ENCODE measurements at regions not wholly inside any gene's neighbourhood (a gene's known extent, or its start where the extent isn't known, plus 50 kb on each side); places are given as distances from the start of the nearest gene placed in this dataset.

DNA sequence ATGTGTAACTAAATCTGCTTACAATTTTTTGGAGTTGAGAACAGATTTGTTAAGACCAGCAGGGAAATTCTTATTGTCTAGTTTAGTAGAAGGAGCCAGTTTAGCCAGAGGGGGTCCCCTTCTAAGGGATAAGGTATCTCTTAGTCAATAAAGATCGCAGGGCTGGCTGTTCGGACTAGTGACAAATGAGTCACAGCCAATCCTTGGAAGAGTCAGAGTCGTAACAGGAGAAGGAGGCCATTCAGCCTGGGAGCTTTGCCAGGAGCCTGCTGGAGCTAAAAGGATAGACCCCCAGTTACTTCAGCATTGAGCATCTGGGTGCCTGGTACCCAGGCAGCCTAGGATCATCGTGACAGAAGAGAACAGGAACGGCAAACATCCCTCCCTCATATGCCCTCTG, 191.6 kb upstream of the ARHGAP20 start:
- TF ChIP-seq, protein P1, sequence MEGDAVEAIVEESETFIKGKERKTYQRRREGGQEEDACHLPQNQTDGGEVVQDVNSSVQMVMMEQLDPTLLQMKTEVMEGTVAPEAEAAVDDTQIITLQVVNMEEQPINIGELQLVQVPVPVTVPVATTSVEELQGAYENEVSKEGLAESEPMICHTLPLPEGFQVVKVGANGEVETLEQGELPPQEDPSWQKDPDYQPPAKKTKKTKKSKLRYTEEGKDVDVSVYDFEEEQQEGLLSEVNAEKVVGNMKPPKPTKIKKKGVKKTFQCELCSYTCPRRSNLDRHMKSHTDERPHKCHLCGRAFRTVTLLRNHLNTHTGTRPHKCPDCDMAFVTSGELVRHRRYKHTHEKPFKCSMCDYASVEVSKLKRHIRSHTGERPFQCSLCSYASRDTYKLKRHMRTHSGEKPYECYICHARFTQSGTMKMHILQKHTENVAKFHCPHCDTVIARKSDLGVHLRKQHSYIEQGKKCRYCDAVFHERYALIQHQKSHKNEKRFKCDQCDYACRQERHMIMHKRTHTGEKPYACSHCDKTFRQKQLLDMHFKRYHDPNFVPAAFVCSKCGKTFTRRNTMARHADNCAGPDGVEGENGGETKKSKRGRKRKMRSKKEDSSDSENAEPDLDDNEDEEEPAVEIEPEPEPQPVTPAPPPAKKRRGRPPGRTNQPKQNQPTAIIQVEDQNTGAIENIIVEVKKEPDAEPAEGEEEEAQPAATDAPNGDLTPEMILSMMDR (IDR thresholded peaks at IDR 0.05): no peak

DNA sequence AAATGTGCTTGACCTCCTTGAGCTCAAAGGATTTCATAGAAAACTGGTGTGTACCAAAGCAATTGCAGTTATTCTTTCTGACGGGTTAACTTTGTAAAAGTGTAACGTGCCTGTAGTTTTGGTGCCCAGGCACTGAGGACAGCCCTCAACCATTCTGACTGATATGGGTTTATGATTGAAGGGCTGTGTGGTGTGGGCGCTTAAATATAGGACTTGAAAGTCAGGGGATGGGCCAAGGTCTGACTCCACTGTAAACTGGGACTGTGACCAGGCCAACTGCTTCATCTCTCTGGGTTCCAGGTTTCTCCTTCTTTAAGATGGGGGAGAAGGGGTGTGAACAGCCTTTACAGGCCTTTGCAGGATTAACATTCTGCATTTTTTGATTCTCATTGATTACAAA, 191.1 kb upstream of the ARHGAP20 start:
- TF ChIP-seq, protein P1 (IDR thresholded peaks at IDR 0.05): no peak

DNA sequence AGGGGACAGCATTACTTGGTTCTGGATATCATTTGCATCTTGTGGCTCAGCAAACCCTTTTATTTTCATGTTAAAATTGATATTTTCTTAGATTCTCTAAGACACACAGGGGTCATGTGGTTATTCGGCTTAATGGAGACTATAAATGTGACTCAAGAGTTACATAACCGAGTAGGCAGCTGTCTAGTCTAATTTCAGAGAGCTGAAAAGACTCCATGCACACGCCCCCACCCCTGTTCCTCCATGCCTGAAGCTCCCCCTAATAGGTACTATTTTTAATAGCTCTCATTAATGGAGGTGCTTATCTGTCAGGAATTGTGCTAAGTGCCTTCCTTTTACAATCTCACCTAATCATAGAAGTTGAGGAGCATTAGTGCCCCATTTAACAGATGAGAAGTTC, 189.2 kb upstream of the ARHGAP20 start:
- TF ChIP-seq, protein P1 (IDR thresholded peaks at IDR 0.05): no peak

DNA sequence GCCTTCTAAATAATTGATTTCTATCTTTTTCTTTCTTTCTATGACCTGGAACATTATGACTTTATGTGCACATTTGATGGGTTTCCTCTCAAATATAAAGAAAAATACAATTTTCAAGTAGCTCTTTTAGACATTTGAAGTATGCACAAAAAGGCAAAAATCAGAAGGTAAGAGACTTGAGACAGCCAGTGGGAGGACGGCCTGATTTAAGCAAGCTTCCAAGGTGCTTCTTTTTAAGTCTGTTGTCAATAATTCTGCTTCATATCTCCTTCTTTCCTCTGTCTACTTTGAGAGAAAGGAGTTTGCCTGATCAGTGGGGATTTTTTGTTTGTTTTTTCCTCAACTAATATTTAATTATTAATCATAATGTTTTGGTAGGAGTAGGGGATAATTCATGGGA, 188.2 kb upstream of the ARHGAP20 start:
- TF ChIP-seq, protein P1 (IDR thresholded peaks at IDR 0.05): no peak

DNA sequence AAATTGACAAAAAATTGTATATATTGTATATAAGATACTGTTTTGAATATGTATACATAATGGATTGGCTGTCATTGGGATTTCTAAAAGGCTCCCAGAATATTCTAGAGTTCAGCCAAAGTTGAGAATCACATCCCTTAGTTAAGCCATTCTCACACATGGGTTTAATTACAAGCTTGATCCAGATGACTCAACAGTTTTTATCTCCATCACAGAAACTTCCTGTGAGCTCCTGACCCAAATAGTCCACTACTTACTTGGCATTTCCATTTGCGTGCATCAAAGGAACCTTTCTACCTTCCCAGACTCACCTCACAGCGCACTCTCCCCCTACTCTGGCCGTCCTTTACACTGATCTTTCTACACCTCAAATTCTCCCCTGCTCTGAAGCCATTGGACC, 184.8 kb upstream of the ARHGAP20 start:
- TF ChIP-seq, protein P1 (IDR thresholded peaks at IDR 0.05): no peak

DNA sequence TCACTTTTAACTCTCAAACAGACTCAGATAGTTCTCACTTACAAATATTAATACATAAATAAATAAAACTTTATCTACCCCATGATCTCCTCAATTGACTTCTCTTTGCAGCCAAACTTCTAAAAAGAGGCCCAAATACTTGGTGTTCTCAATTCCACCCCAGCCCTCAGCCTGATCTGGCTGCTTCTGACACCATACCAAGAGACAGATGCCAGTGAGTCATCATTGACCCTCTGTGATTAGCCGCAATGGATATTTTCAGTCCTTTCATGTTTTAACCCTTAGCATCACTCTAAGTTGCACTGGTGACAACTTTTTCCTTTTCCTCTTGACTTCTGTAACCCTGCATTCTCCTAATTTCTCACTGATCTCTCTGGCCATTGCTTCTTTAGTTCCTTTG, 184.1 kb upstream of the ARHGAP20 start:
- TF ChIP-seq, protein P1 (IDR thresholded peaks at IDR 0.05): no peak

DNA sequence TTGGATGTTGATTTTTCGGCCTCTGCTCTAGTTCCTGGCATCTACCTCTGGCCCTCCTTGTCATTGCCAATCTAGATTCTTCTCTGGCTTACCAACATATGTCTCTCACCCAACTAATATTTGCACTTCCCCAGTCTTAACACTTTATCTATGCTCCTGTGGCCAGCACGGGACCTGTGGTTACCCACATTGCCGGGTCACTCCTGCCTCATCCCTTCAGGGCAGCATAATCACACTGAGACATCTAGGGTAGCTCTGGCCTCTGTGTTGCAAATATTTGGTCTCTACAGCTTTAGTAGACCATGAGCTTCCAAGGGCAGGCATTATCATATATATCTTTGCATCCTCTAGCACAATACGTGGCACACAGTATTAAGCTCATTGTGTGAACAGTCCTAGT, 182.0 kb upstream of the ARHGAP20 start:
- TF ChIP-seq, protein P1 (IDR thresholded peaks at IDR 0.05): no peak

DNA sequence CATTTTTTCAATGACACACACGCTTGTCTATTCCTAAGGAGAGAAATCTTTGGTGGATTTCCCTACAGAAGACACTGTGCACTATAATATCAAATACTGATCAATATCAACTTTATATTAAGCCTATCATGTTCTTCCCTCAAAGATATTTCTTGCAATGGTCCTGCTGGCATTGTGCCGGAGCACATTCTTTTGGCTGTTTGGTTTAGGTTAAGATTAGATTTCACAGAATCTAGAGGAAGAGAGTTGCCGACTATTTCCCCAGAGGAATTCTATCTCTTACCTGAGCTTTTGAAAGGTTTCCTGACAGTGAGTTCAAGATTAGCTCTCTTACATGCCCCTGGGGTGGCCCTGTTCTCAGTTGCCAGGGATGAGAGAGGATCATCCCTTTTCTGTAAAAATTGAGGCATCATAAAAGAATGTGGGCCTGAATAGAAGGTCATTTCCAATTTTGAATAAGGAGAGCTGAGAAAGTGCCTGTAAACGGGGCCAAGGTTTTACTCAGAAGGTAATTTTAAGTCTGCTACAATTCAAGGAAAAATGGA, 180.6 kb upstream of the ARHGAP20 start:
- TF ChIP-seq, protein P1 (IDR thresholded peaks at IDR 0.05): no peak

Data from LNCAP (cell line).